H1 (cell line): ENCODE measurements at regions not wholly inside any gene's neighbourhood (a gene's known extent, or its start where the extent isn't known, plus 50 kb on each side); places are given as distances from the start of the nearest gene placed in this dataset.

Experiments
- PHF8 ChIP-seq: fragments of 200-600 bp; sonication (generic); conservative IDR thresholded peaks from 2 replicates; pipeline ENCODE4 v1.7.1; 2012; ENCODE audit warnings: low read depth, mild to moderate bottlenecking, inconsistent platforms, low read length, moderate library complexity
- TEAD4 ChIP-seq: IDR thresholded peaks from 2 replicates; pipeline ENCODE4 v1.6.1; 2012; ENCODE audit warnings: low read depth, low read length, inconsistent platforms, mixed read lengths
- TF ChIP-seq, protein P1 (sequence below): fragments of 300-600 bp; sonication (generic); IDR thresholded peaks from 2 replicates; pipeline ENCODE4 v1.7.1; 2012; ENCODE audit warnings: low read length, moderate library complexity, mild to moderate bottlenecking, inconsistent platforms; ENCODE audit not compliant: insufficient replicate concordance

GRCh38 chr22:47552024-47552423 is 789.6 kb downstream of the TBC1D22A start (continued):
- TF ChIP-seq, protein P1, sequence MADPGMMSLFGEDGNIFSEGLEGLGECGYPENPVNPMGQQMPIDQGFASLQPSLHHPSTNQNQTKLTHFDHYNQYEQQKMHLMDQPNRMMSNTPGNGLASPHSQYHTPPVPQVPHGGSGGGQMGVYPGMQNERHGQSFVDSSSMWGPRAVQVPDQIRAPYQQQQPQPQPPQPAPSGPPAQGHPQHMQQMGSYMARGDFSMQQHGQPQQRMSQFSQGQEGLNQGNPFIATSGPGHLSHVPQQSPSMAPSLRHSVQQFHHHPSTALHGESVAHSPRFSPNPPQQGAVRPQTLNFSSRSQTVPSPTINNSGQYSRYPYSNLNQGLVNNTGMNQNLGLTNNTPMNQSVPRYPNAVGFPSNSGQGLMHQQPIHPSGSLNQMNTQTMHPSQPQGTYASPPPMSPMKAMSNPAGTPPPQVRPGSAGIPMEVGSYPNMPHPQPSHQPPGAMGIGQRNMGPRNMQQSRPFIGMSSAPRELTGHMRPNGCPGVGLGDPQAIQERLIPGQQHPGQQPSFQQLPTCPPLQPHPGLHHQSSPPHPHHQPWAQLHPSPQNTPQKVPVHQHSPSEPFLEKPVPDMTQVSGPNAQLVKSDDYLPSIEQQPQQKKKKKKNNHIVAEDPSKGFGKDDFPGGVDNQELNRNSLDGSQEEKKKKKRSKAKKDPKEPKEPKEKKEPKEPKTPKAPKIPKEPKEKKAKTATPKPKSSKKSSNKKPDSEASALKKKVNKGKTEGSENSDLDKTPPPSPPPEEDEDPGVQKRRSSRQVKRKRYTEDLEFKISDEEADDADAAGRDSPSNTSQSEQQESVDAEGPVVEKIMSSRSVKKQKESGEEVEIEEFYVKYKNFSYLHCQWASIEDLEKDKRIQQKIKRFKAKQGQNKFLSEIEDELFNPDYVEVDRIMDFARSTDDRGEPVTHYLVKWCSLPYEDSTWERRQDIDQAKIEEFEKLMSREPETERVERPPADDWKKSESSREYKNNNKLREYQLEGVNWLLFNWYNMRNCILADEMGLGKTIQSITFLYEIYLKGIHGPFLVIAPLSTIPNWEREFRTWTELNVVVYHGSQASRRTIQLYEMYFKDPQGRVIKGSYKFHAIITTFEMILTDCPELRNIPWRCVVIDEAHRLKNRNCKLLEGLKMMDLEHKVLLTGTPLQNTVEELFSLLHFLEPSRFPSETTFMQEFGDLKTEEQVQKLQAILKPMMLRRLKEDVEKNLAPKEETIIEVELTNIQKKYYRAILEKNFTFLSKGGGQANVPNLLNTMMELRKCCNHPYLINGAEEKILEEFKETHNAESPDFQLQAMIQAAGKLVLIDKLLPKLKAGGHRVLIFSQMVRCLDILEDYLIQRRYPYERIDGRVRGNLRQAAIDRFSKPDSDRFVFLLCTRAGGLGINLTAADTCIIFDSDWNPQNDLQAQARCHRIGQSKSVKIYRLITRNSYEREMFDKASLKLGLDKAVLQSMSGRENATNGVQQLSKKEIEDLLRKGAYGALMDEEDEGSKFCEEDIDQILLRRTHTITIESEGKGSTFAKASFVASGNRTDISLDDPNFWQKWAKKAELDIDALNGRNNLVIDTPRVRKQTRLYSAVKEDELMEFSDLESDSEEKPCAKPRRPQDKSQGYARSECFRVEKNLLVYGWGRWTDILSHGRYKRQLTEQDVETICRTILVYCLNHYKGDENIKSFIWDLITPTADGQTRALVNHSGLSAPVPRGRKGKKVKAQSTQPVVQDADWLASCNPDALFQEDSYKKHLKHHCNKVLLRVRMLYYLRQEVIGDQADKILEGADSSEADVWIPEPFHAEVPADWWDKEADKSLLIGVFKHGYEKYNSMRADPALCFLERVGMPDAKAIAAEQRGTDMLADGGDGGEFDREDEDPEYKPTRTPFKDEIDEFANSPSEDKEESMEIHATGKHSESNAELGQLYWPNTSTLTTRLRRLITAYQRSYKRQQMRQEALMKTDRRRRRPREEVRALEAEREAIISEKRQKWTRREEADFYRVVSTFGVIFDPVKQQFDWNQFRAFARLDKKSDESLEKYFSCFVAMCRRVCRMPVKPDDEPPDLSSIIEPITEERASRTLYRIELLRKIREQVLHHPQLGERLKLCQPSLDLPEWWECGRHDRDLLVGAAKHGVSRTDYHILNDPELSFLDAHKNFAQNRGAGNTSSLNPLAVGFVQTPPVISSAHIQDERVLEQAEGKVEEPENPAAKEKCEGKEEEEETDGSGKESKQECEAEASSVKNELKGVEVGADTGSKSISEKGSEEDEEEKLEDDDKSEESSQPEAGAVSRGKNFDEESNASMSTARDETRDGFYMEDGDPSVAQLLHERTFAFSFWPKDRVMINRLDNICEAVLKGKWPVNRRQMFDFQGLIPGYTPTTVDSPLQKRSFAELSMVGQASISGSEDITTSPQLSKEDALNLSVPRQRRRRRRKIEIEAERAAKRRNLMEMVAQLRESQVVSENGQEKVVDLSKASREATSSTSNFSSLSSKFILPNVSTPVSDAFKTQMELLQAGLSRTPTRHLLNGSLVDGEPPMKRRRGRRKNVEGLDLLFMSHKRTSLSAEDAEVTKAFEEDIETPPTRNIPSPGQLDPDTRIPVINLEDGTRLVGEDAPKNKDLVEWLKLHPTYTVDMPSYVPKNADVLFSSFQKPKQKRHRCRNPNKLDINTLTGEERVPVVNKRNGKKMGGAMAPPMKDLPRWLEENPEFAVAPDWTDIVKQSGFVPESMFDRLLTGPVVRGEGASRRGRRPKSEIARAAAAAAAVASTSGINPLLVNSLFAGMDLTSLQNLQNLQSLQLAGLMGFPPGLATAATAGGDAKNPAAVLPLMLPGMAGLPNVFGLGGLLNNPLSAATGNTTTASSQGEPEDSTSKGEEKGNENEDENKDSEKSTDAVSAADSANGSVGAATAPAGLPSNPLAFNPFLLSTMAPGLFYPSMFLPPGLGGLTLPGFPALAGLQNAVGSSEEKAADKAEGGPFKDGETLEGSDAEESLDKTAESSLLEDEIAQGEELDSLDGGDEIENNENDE = no peak
- no peak for TF ChIP-seq PHF8
- TF ChIP-seq TEAD4 = no peak
- TF ChIP-seq, all 59 proteins: peak for 0
